ENCODE measurements at regions not wholly inside any gene's neighbourhood (a gene's known extent, or its start where the extent isn't known, plus 50 kb on each side); places are given as distances from the start of the nearest gene placed in this dataset.
"Not testable (repeated sequence)": the region's sequence is repeated elsewhere in the genome, so short reads cannot be mapped to it uniquely, and the experiment has no call there.

GRCh38 chr16:13684819-13685563 lies 235.0 kb upstream of the ERCC4 start:
- DNase-seq (ENCODE audit: extremely low read depth, low read depth), result no peak

GRCh38 chr16:13696017-13696416 lies 223.9 kb upstream of the ERCC4 start:
- DNase-seq (ENCODE audit: extremely low read depth, low read depth), result no peak

- no peak for DNase-seq (ENCODE audit: extremely low read depth, low read depth)
Observed at GRCh38 chr16:13697013-13697412, 222.9 kb upstream of the ERCC4 start.

- DNase-seq (ENCODE audit: extremely low read depth, low read depth), result no peak
Observed at GRCh38 chr16:13697568-13697967, 222.4 kb upstream of the ERCC4 start.

- no peak for DNase-seq (ENCODE audit: extremely low read depth, low read depth)
Observed at GRCh38 chr16:13702614-13703013, 217.3 kb upstream of the ERCC4 start.

- no peak for DNase-seq (ENCODE audit: extremely low read depth, low read depth)
Observed at GRCh38 chr16:13708347-13709120, 211.4 kb upstream of the ERCC4 start.

GRCh38 chr16:13718748-13719147 lies 201.2 kb upstream of the ERCC4 start:
- DNase-seq (ENCODE audit: extremely low read depth, low read depth), result no peak

GRCh38 chr16:13727943-13728342 lies 192.0 kb upstream of the ERCC4 start:
- no peak for DNase-seq (ENCODE audit: extremely low read depth, low read depth)

- no peak for DNase-seq (ENCODE audit: extremely low read depth, low read depth)
Observed at GRCh38 chr16:13733561-13733960, 186.4 kb upstream of the ERCC4 start.

- not testable (repeated sequence) for DNase-seq (ENCODE audit: extremely low read depth, low read depth)
Observed at GRCh38 chr16:13739621-13740373, 180.2 kb upstream of the ERCC4 start.

- no peak for DNase-seq (ENCODE audit: extremely low read depth, low read depth)
Observed at GRCh38 chr16:13742928-13743327, 177.0 kb upstream of the ERCC4 start.

- no peak for DNase-seq (ENCODE audit: extremely low read depth, low read depth)
Observed at GRCh38 chr16:13743571-13743970, 176.4 kb upstream of the ERCC4 start.

GRCh38 chr16:13756411-13757140 lies 163.4 kb upstream of the ERCC4 start:
- no peak for DNase-seq (ENCODE audit: extremely low read depth, low read depth)

- no peak for DNase-seq (ENCODE audit: extremely low read depth, low read depth)
Observed at GRCh38 chr16:13766334-13766733, 153.6 kb upstream of the ERCC4 start.

- no peak for DNase-seq (ENCODE audit: extremely low read depth, low read depth)
Observed at GRCh38 chr16:13767215-13767614, 152.7 kb upstream of the ERCC4 start.

GRCh38 chr16:13768471-13768870 lies 151.5 kb upstream of the ERCC4 start:
- no peak for DNase-seq (ENCODE audit: extremely low read depth, low read depth)

- DNase-seq (ENCODE audit: extremely low read depth, low read depth), result no peak
Observed at GRCh38 chr16:13770436-13770835, 149.5 kb upstream of the ERCC4 start.

GRCh38 chr16:13772782-13773181 lies 147.2 kb upstream of the ERCC4 start:
- no peak for DNase-seq (ENCODE audit: extremely low read depth, low read depth)

- DNase-seq (ENCODE audit: extremely low read depth, low read depth), result no peak
Observed at GRCh38 chr16:13779676-13780075, 140.3 kb upstream of the ERCC4 start.

GRCh38 chr16:13780406-13781168 lies 139.4 kb upstream of the ERCC4 start:
- no peak for DNase-seq (ENCODE audit: extremely low read depth, low read depth)
